ENCODE measurements at regions not wholly inside any gene's neighbourhood (a gene's known extent, or its start where the extent isn't known, plus 50 kb on each side); places are given as distances from the start of the nearest gene placed in this dataset.

DNA sequence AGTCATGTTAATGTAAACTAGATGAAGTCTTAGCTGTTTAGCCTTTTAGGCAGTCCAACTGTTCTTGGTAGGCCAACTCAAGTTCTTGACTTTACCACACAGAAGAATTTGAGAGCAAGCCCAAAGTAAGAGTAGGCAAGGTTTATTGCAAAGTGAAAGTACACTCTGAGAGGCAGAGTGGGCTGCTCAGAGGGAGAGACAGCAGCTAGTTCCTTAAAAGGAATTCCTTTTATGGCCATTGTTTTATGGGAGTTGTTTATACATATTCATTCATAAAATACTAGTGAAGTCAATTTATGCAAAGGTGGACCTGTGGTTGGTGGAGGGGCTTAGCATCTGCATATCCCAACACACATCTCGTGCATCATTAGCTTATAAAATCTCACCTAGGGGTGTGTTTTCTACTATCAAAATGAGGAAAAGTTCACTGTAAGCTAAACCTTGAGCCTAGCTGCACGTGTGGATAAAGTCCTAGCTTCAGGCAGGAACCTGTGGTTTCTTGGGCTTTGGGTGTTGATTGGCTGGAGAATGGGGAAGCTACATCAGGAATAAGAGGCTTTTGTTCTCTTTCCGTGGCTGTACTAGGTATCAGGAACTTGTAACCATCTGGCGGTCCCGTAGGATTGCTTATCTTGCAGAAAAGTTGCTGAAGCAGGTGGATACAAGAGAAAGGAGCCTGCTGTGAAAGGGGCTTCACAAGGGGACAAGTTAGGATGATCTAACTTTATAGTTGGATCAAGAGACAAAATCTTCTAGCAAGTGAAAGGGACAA, 110.4 kb upstream of the GULP1 start:
- TF ChIP-seq EZH2phosphoT487 (IDR thresholded peaks at IDR 0.05; ENCODE audit: insufficient read depth, low read depth) (no peak), EZH2 (IDR thresholded peaks at IDR 0.05; ENCODE audit: insufficient read depth, poor library complexity, severe bottlenecking) (no peak)

Data from GM23248 (cell line).